Activated CD4-positive, CD25-positive, alpha-beta regulatory T cell treated with anti-CD3 and anti-CD28 coated beads, Interleukin-2, amount 50 U/mL, for 24 hours (primary cell): ENCODE measurements at regions not wholly inside any gene's neighbourhood (a gene's known extent, or its start where the extent isn't known, plus 50 kb on each side); places are given as distances from the start of the nearest gene placed in this dataset.

Experiments used
- ATAC-seq, 2 donors: fragments of 150-1000 bp; cut with Tn5 transposase; one replicate each; pipeline ENCODE4 v1.10.0; 2021; ENCODE audit warnings: mild to moderate bottlenecking in 1 of 2, moderate library complexity in 1 of 2

GRCh38 chr2:221200184-221200839 lies 371.8 kb downstream of the EPHA4 start:
- ATAC-seq = no peak

GRCh38 chr2:221202431-221202830 lies 369.7 kb downstream of the EPHA4 start:
- no peak for ATAC-seq

- ATAC-seq = no peak
Measured at GRCh38 chr2:221203125-221203524, 369.0 kb downstream of the EPHA4 start.

GRCh38 chr2:221203856-221204255 lies 368.2 kb downstream of the EPHA4 start:
- ATAC-seq = no peak

GRCh38 chr2:221204699-221205098 lies 367.4 kb downstream of the EPHA4 start:
- no peak for ATAC-seq

GRCh38 chr2:221205103-221205673 lies 366.9 kb downstream of the EPHA4 start:
- no peak for ATAC-seq

GRCh38 chr2:221210686-221211085 lies 361.4 kb downstream of the EPHA4 start:
- ATAC-seq = no peak

- ATAC-seq = no peak
Measured at GRCh38 chr2:221211653-221212052, 360.5 kb downstream of the EPHA4 start.

GRCh38 chr2:221212105-221212504 lies 360.0 kb downstream of the EPHA4 start:
- no peak for ATAC-seq

GRCh38 chr2:221215487-221215886 lies 356.6 kb downstream of the EPHA4 start:
- ATAC-seq = no peak

GRCh38 chr2:221216636-221217035 lies 355.5 kb downstream of the EPHA4 start:
- ATAC-seq = no peak

- no peak for ATAC-seq
Measured at GRCh38 chr2:221225752-221226151, 346.4 kb downstream of the EPHA4 start.

- ATAC-seq = no peak
Measured at GRCh38 chr2:221228214-221228769, 343.8 kb downstream of the EPHA4 start.

GRCh38 chr2:221229099-221229498 lies 343.0 kb downstream of the EPHA4 start:
- ATAC-seq = no peak

GRCh38 chr2:221231511-221231910 lies 340.6 kb downstream of the EPHA4 start:
- ATAC-seq = no peak

- no peak for ATAC-seq
Measured at GRCh38 chr2:221235941-221236340, 336.2 kb downstream of the EPHA4 start.

- ATAC-seq = no peak
Measured at GRCh38 chr2:221241072-221241471, 331.0 kb downstream of the EPHA4 start.

- ATAC-seq = no peak
Measured at GRCh38 chr2:221243771-221244170, 328.3 kb downstream of the EPHA4 start.

GRCh38 chr2:221245045-221245444 lies 327.1 kb downstream of the EPHA4 start:
- ATAC-seq = no peak

- no peak for ATAC-seq
Measured at GRCh38 chr2:221245772-221246171, 326.3 kb downstream of the EPHA4 start.

GRCh38 chr2:221254299-221254698 lies 317.8 kb downstream of the EPHA4 start:
- no peak for ATAC-seq

- no peak for ATAC-seq
Measured at GRCh38 chr2:221255862-221256261, 316.2 kb downstream of the EPHA4 start.

GRCh38 chr2:221258464-221258863 lies 313.6 kb downstream of the EPHA4 start:
- ATAC-seq = no peak

- no peak for ATAC-seq
Measured at GRCh38 chr2:221262651-221263050, 309.5 kb downstream of the EPHA4 start.

- no peak for ATAC-seq
Measured at GRCh38 chr2:221263573-221263972, 308.5 kb downstream of the EPHA4 start.
